ENCODE measurements at regions not wholly inside any gene's neighbourhood (a gene's known extent, or its start where the extent isn't known, plus 50 kb on each side); places are given as distances from the start of the nearest gene placed in this dataset.

GRCh38 chrX:146224442-146224841, 406.8 kb downstream of the SLITRK2 start:
- Histone ChIP-seq H3K27me3 (replicated peaks in 1 of 7) (no peaks in the 10 kb centered on the region), H3K4me1 (no peaks in the 10 kb centered on the region), H3K27ac (no peak overlapping the region), H3K4me3 (no peak overlapping the region), H3K36me3 (no peaks in the 10 kb centered on the region), H3K9me3 (peaks cover 0 to 7% (median 0%) of the 10 kb centered on the region in 8 donors)
- no peak for DNase-seq
- 47 to 83% (median 63%) methylated on average over 1 of the region's 1 CpG; no CpG with 5 or more reads in 1 of the 5 donors for WGBS, 5 donors
- intact Hi-C loops (cut with DNase I; ENCODE audit: low total_unique reads) = no loop called here
- TF ChIP-seq CTCF (IDR thresholded peaks at IDR 0.05 in 8 of 11, conservative IDR thresholded peaks at IDR 0.05 in 3 of 11) (no peak), POLR2AphosphoS5 (IDR thresholded peaks at IDR 0.05) (no peak), POLR2A (IDR thresholded peaks at IDR 0.05) (no peak)

- Histone ChIP-seq H3K4me1 (no peaks in the 10 kb centered on the region), H3K9me3 (peaks cover 0 to 4% (median 0%) of the 10 kb centered on the region in 8 donors), H3K36me3 (no peaks in the 10 kb centered on the region), H3K27me3 (replicated peaks in 1 of 7) (no peaks in the 10 kb centered on the region), H3K4me3 (no peak overlapping the region), H3K27ac (no peak overlapping the region)
- intact Hi-C loops (cut with DNase I; ENCODE audit: low total_unique reads) = no loop called here
- 76 to 96% (median 90%) methylated on average over 2 of the region's 2 CpGs for WGBS, 5 donors
- TF ChIP-seq POLR2A (IDR thresholded peaks at IDR 0.05) (no peak), CTCF (IDR thresholded peaks at IDR 0.05 in 8 of 11, conservative IDR thresholded peaks at IDR 0.05 in 3 of 11) (no peak), POLR2AphosphoS5 (IDR thresholded peaks at IDR 0.05) (no peak)
- no peak for DNase-seq
Observed at GRCh38 chrX:146238173-146238572, 420.5 kb downstream of the SLITRK2 start.

- Histone ChIP-seq H3K36me3 (no peaks in the 10 kb centered on the region), H3K9me3 (no peaks in the 10 kb centered on the region), H3K27ac (no peak overlapping the region), H3K27me3 (replicated peaks in 1 of 7) (no peaks in the 10 kb centered on the region), H3K4me3 (no peak overlapping the region), H3K4me1 (no peaks in the 10 kb centered on the region)
- no peak for DNase-seq
- WGBS, 5 donors = 57 to 78% (median 65%) methylated on average over 3 of the region's 3 CpGs
- intact Hi-C loops (cut with DNase I; ENCODE audit: low total_unique reads) = no loop called here
- TF ChIP-seq POLR2AphosphoS5 (IDR thresholded peaks at IDR 0.05) = no peak
- TF ChIP-seq POLR2A (IDR thresholded peaks at IDR 0.05) = no peak
- TF ChIP-seq CTCF (IDR thresholded peaks at IDR 0.05 in 8 of 11, conservative IDR thresholded peaks at IDR 0.05 in 3 of 11) = no peak
Observed at GRCh38 chrX:146241902-146242301, 424.3 kb downstream of the SLITRK2 start.

GRCh38 chrX:146243041-146243440, 425.4 kb downstream of the SLITRK2 start:
- Histone ChIP-seq H3K27me3 (replicated peaks in 1 of 7) (no peaks in the 10 kb centered on the region), H3K27ac (no peak overlapping the region), H3K9me3 (no peaks in the 10 kb centered on the region), H3K4me1 (no peaks in the 10 kb centered on the region), H3K4me3 (no peak overlapping the region), H3K36me3 (no peaks in the 10 kb centered on the region)
- TF ChIP-seq POLR2AphosphoS5 (IDR thresholded peaks at IDR 0.05) = no peak
- intact Hi-C loops (cut with DNase I; ENCODE audit: low total_unique reads) = no loop called here
- WGBS, 5 donors = 66 to 86% (median 72%) methylated on average over 3 of the region's 3 CpGs
- DNase-seq = no peak

GRCh38 chrX:146259207-146259606, 441.6 kb downstream of the SLITRK2 start:
- Histone ChIP-seq H3K27ac (no peak overlapping the region), H3K9me3 (peaks cover 0 to 4% (median 0%) of the 10 kb centered on the region in 8 donors), H3K36me3 (no peaks in the 10 kb centered on the region), H3K4me3 (no peak overlapping the region), H3K27me3 (replicated peaks in 1 of 7) (no peaks in the 10 kb centered on the region), H3K4me1 (no peaks in the 10 kb centered on the region)
- TF ChIP-seq CTCF (IDR thresholded peaks at IDR 0.05 in 8 of 11, conservative IDR thresholded peaks at IDR 0.05 in 3 of 11) (no peak), POLR2AphosphoS5 (IDR thresholded peaks at IDR 0.05) (no peak), POLR2A (IDR thresholded peaks at IDR 0.05) (no peak)
- intact Hi-C loops (cut with DNase I; ENCODE audit: low total_unique reads) = no loop called here
- no peak for DNase-seq
- WGBS, 5 donors = 84 to 95% (median 90%) methylated on average over 11 to 18 of the region's 18 CpGs
